Loucy (cell line): ENCODE measurements at regions not wholly inside any gene's neighbourhood (a gene's known extent, or its start where the extent isn't known, plus 50 kb on each side); places are given as distances from the start of the nearest gene placed in this dataset.

ENCODE experiments used
- H2AFZ ChIP-seq: fragments of 200-600 bp; sonication (generic); 2 replicates; pipeline ENCODE4 v1.6.0; 2016; ENCODE audit warnings: antibody characterized with exemption, mild to moderate bottlenecking, low read length, moderate library complexity
- H3F3A ChIP-seq: fragments of 200-600 bp; 2 replicates; pipeline ENCODE4 v1.6.0; 2016; ENCODE audit warnings: antibody characterized with exemption, low read depth, mild to moderate bottlenecking
- H3K27me3 ChIP-seq: fragments of 200-600 bp; sonication (generic); 2 replicates; pipeline ENCODE4 v1.6.1; 2014; ENCODE audit warnings: low read length, mild to moderate bottlenecking; ENCODE audit not compliant: insufficient read depth, poor library complexity, severe bottlenecking
- H3K36me3 ChIP-seq: fragments of 200-600 bp; sonication (generic); 2 replicates; pipeline ENCODE4 v1.6.1; 2016; ENCODE audit warnings: low read length; ENCODE audit not compliant: insufficient read depth
- H3K4me1 ChIP-seq: fragments of 200-600 bp; sonication (generic); 2 replicates; pipeline ENCODE4 v1.5.1; 2014; ENCODE audit warnings: low read length, mild to moderate bottlenecking; ENCODE audit not compliant: insufficient read depth, poor library complexity, severe bottlenecking
- H3K4me2 ChIP-seq: fragments of 200-600 bp; sonication (generic); 2 replicates; pipeline ENCODE4 v1.6.0; 2014; ENCODE audit warnings: antibody characterized with exemption, low read length, low read depth, mild to moderate bottlenecking; ENCODE audit not compliant: poor library complexity, severe bottlenecking
- H3K4me3 ChIP-seq: fragments of 200-600 bp; sonication (generic); 2 replicates; pipeline ENCODE4 v1.5.1; 2014; ENCODE audit warnings: low read length, mild to moderate bottlenecking, mixed read lengths; ENCODE audit not compliant: poor library complexity, severe bottlenecking
- H3K79me2 ChIP-seq: fragments of 200-600 bp; sonication (generic); 2 replicates; pipeline ENCODE4 v1.6.1; 2014; ENCODE audit warnings: low read length; ENCODE audit not compliant: insufficient read depth
- H3K9ac ChIP-seq: fragments of 200-600 bp; sonication (generic); 2 replicates; pipeline ENCODE4 v1.6.0; 2014; ENCODE audit warnings: mild to moderate bottlenecking, low read depth, low read length, moderate library complexity; ENCODE audit not compliant: poor library complexity, severe bottlenecking
- H3K9me2 ChIP-seq: fragments of 200-600 bp; sonication (generic); replicated peaks from 2 replicates; pipeline ENCODE4 v1.6.1; 2016; ENCODE audit warnings: low read depth, low read length, mixed read lengths
- H3K9me3 ChIP-seq: fragments of 200-600 bp; sonication (generic); 2 replicates; pipeline ENCODE4 v1.6.1; 2014; ENCODE audit warnings: mild to moderate bottlenecking, antibody characterized with exemption, low read length, low read depth; ENCODE audit not compliant: insufficient read depth
- H4K20me1 ChIP-seq: fragments of 200-600 bp; sonication (generic); 2 replicates; pipeline ENCODE4 v1.6.0; 2014; ENCODE audit warnings: antibody characterized with exemption, low read length, mild to moderate bottlenecking; ENCODE audit not compliant: insufficient read depth, poor library complexity, severe bottlenecking
- EZH2phosphoT487 ChIP-seq: fragments of 200-600 bp; IDR thresholded peaks from 2 replicates; pipeline ENCODE4 v1.6.1; 2018; ENCODE audit warnings: antibody characterized with exemption, mild to moderate bottlenecking, moderate library complexity, borderline replicate concordance
- TF ChIP-seq, protein P1 (sequence below): fragments of 200-600 bp; sonication (generic); conservative IDR thresholded peaks from 2 replicates; pipeline ENCODE4 v1.5.1; 2014; ENCODE audit warnings: mild to moderate bottlenecking, antibody characterized with exemption, low read length

DNA sequence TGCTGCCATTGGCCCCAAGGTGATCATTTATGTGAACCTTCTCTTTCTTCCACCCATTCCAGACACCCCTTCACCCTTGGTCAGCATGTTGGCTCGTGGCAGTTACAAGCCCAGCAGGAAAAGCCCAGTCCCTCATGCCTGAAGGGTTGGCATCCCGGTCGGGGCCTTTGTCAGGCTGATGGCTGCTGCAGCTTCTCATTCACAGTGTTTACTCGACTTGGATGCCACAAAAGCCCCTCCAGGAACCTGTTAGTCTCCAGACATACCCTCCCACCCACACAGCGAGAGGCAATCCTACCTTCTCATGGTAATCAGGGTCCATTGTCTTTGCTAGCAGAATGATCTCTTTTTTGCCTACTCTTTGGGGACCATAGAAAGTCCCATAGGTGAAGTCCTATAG, 200.8 kb upstream of the PFKP start:
- Histone ChIP-seq H3K9me3 (no peaks in the 10 kb centered on the region), H3K79me2 (no peaks in the 10 kb centered on the region), H3K4me1 (no peaks in the 10 kb centered on the region), H2AFZ (no peak overlapping the region), H3K9me2 (no peaks in the 10 kb centered on the region), H3K9ac (no peak overlapping the region), H3F3A (no peaks in the 10 kb centered on the region), H3K36me3 (no peaks in the 10 kb centered on the region), H4K20me1 (no peaks in the 10 kb centered on the region), H3K27me3 (no peaks in the 10 kb centered on the region), H3K4me2 (no peak overlapping the region), H3K4me3 (no peak overlapping the region)
- TF ChIP-seq, protein P1, sequence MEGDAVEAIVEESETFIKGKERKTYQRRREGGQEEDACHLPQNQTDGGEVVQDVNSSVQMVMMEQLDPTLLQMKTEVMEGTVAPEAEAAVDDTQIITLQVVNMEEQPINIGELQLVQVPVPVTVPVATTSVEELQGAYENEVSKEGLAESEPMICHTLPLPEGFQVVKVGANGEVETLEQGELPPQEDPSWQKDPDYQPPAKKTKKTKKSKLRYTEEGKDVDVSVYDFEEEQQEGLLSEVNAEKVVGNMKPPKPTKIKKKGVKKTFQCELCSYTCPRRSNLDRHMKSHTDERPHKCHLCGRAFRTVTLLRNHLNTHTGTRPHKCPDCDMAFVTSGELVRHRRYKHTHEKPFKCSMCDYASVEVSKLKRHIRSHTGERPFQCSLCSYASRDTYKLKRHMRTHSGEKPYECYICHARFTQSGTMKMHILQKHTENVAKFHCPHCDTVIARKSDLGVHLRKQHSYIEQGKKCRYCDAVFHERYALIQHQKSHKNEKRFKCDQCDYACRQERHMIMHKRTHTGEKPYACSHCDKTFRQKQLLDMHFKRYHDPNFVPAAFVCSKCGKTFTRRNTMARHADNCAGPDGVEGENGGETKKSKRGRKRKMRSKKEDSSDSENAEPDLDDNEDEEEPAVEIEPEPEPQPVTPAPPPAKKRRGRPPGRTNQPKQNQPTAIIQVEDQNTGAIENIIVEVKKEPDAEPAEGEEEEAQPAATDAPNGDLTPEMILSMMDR: no peak

GRCh38 chr10:2861632-2862210, 205.6 kb upstream of the PFKP start:
- H3K9me3 ChIP-seq: no peaks in the 10 kb centered on the region
- H3K27me3 ChIP-seq: no peaks in the 10 kb centered on the region
- H3K4me2 ChIP-seq: no peak overlapping the region
- no peaks in the 10 kb centered on the region for H3K36me3 ChIP-seq
- H2AFZ ChIP-seq: no peak overlapping the region
- no peaks in the 10 kb centered on the region for H3K4me1 ChIP-seq
- no peaks in the 10 kb centered on the region for H4K20me1 ChIP-seq
- H3K9me2 ChIP-seq: no peaks in the 10 kb centered on the region
- no peaks in the 10 kb centered on the region for H3F3A ChIP-seq
- no peak overlapping the region for H3K9ac ChIP-seq
- no peak overlapping the region for H3K4me3 ChIP-seq
- no peaks in the 10 kb centered on the region for H3K79me2 ChIP-seq
- TF ChIP-seq, protein P1: no peak
- TF ChIP-seq EZH2phosphoT487: no peak

DNA sequence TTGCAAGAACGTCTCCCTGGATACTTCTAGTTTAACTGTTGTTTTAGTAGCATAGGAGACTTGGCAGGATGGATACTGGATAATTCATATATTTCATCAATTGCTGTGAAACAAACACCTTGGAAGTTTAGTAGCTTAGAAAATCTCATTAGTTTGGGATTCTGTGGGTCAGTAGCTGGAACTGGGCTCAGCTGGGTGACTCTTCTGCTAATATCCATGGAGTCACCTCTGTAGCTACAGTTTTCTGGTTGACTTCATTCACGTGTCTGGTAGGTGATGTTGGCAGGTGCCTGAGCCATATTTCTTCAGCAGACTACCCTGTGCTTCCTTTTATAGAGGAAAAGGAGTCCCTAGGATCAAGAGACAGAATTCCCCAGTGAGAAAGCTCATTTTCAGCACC, 208.9 kb upstream of the PFKP start:
- Histone ChIP-seq H3K9ac (no peak overlapping the region), H2AFZ (no peak overlapping the region), H3K79me2 (no peaks in the 10 kb centered on the region), H3F3A (no peaks in the 10 kb centered on the region), H3K4me3 (no peak overlapping the region), H3K9me2 (no peaks in the 10 kb centered on the region), H3K4me2 (no peak overlapping the region), H3K4me1 (no peaks in the 10 kb centered on the region), H4K20me1 (no peaks in the 10 kb centered on the region), H3K9me3 (no peaks in the 10 kb centered on the region), H3K27me3 (no peaks in the 10 kb centered on the region), H3K36me3 (no peaks in the 10 kb centered on the region)
- TF ChIP-seq, protein P1: no peak
- no peak for TF ChIP-seq EZH2phosphoT487
